ENCODE measurements at regions not wholly inside any gene's neighbourhood (a gene's known extent, or its start where the extent isn't known, plus 50 kb on each side); places are given as distances from the start of the nearest gene placed in this dataset.

DNA sequence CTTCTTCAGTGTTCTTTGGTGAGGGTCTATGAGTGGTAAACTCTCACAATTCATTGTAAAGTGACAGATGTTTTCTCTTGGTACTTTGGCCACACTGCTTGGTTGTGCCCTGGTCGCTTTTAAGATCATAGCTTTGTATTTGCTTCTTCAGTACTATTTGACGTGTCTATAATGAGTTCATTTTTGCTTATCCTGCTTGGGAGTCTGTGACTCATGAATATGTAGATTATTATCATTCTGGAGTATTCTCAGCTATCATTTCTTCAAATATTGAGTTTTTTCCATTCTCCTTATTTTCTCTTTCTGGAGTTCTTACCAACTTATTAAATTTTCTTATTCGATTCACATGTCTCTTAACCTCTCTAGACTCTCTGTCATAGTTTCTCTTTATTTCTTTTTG, 73.0 kb upstream of the HS6ST1 start:
- no peak overlapping the region for H3K9ac ChIP-seq (replicated peaks; ENCODE audit: extremely low read depth, insufficient read depth, low read length)
- H3K79me2 ChIP-seq (ENCODE audit: control insufficient read depth, insufficient read depth, low read length), result no peaks in the 10 kb centered on the region
- H3K27ac ChIP-seq (ENCODE audit: insufficient read depth, low read depth, low read length), result no peak overlapping the region
- DNase-seq (ENCODE audit: low read depth, low spot score), result no peak
- dilution Hi-C loops (cut with MboI; ENCODE audit: extremely low pct_ligation_motif_present, low sequenced_read_pairs), result no loop called here
- H3K4me1 ChIP-seq (ENCODE audit: control insufficient read depth, extremely low read depth, insufficient read depth, low read length), result peaks cover 14% of the 10 kb centered on the region
- intact Hi-C loops (cut with micrococcal nuclease), result no loop called here
- H4K20me1 ChIP-seq (replicated peaks; ENCODE audit: control insufficient read depth, extremely low read depth, insufficient read depth, low read length), result no peaks in the 10 kb centered on the region
- H3K9me1 ChIP-seq (replicated peaks; ENCODE audit: control insufficient read depth, extremely low read depth, insufficient read depth, low read length), result no peaks in the 10 kb centered on the region
- no peak overlapping the region for H3K4me2 ChIP-seq (ENCODE audit: insufficient read depth, low read length)
- POLR2A ChIA-PET, result no interaction called here
- no peak overlapping the region for H2AFZ ChIP-seq (ENCODE audit: low read depth, low read length)
- CTCF ChIA-PET, result interaction anchor here (0.9 kb wide), 1 partner anchor 28 kb away, joined by 3 read pairs; no protein-coding TSS in a partner anchor
- no peaks in the 10 kb centered on the region for H3K9me3 ChIP-seq (replicated peaks; ENCODE audit: control insufficient read depth, insufficient read depth, low read length)
- H3K36me3 ChIP-seq (ENCODE audit: control insufficient read depth in 2 of 2, extremely low read depth in 1 of 2, insufficient read depth in 2 of 2, low read length in 2 of 2), result no peaks in the 10 kb centered on the region
- no peak overlapping the region for H3K4me3 ChIP-seq (replicated peaks in 1 of 3; ENCODE audit: insufficient read depth in 1 of 3, low read depth in 1 of 3, low read length in 3 of 3)
- no peak for TF ChIP-seq POLR2AphosphoS5 (IDR thresholded peaks at IDR 0.05; ENCODE audit: insufficient read depth, low read depth, low read length)
- FAIRE-seq, result no peak
- H3K27me3 ChIP-seq (ENCODE audit: control insufficient read depth in 2 of 2, insufficient read depth in 2 of 2, low read length in 2 of 2), result no peaks in the 10 kb centered on the region
- BruUV-seq (replicated peaks), result no TSS peak

DNA sequence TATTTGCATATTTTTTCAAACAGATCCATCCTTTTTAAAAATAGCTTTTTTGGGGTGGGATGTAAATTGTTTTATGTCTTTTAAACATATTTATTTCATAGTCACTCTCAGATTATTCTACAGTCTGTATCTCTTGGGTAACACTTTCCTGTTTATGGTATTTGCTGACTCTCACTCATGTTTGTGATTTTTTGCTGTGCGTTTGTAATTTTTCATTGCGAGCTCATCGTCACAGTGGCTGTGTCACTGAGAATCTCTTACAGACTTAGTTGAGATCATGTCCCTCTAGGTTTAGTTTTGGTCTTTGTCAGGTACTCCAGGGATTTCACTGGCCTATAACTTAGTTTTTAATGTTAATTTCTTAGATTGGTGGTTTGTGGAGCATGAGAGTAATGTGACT, 73.5 kb upstream of the HS6ST1 start:
- intact Hi-C loops (cut with micrococcal nuclease), result no loop called here
- Histone ChIP-seq H3K4me3 (replicated peaks in 1 of 3; ENCODE audit: insufficient read depth in 1 of 3, low read depth in 1 of 3, low read length in 3 of 3) (no peak overlapping the region), H4K20me1 (replicated peaks; ENCODE audit: control insufficient read depth, extremely low read depth, insufficient read depth, low read length) (no peaks in the 10 kb centered on the region), H3K9me1 (replicated peaks; ENCODE audit: control insufficient read depth, extremely low read depth, insufficient read depth, low read length) (no peaks in the 10 kb centered on the region), H3K9me3 (replicated peaks; ENCODE audit: control insufficient read depth, insufficient read depth, low read length) (no peaks in the 10 kb centered on the region), H3K9ac (replicated peaks; ENCODE audit: extremely low read depth, insufficient read depth, low read length) (no peak overlapping the region), H3K4me2 (ENCODE audit: insufficient read depth, low read length) (no peak overlapping the region), H3K36me3 (ENCODE audit: control insufficient read depth in 2 of 2, extremely low read depth in 1 of 2, insufficient read depth in 2 of 2, low read length in 2 of 2) (no peaks in the 10 kb centered on the region), H3K79me2 (ENCODE audit: control insufficient read depth, insufficient read depth, low read length) (no peaks in the 10 kb centered on the region), H3K27me3 (ENCODE audit: control insufficient read depth in 2 of 2, insufficient read depth in 2 of 2, low read length in 2 of 2) (no peaks in the 10 kb centered on the region), H2AFZ (ENCODE audit: low read depth, low read length) (no peak overlapping the region), H3K4me1 (ENCODE audit: control insufficient read depth, extremely low read depth, insufficient read depth, low read length) (peaks cover 14% of the 10 kb centered on the region), H3K27ac (ENCODE audit: insufficient read depth, low read depth, low read length) (no peak overlapping the region)
- TF ChIP-seq JUN (IDR thresholded peaks at IDR 0.05; ENCODE audit: borderline replicate concordance, insufficient read depth, insufficient read length, low read depth) (no peak), EZH2 (IDR thresholded peaks at IDR 0.05; ENCODE audit: borderline replicate concordance, low read depth, low read length, severe bottlenecking) (no peak), POLR2A (IDR thresholded peaks at IDR 0.05; ENCODE audit: low read depth, low read length) (no peak), GATA2 (IDR thresholded peaks at IDR 0.05; ENCODE audit: insufficient read depth, insufficient read length, low read depth, low read length) (no peak)
- DNase-seq (ENCODE audit: low read depth, low spot score) (no peak), FAIRE-seq (no peak)
- POLR2A ChIA-PET, result no interaction called here
- BruUV-seq (replicated peaks), result no TSS peak
- dilution Hi-C loops (cut with MboI; ENCODE audit: extremely low pct_ligation_motif_present, low sequenced_read_pairs), result no loop called here
- CTCF ChIA-PET, result interaction anchor here (0.9 kb wide), 1 partner anchor 29 kb away, joined by 3 read pairs; no protein-coding TSS in a partner anchor
